H1 (cell line): ENCODE measurements at regions not wholly inside any gene's neighbourhood (a gene's known extent, or its start where the extent isn't known, plus 50 kb on each side); places are given as distances from the start of the nearest gene placed in this dataset.

Experiments
- CTCF ChIA-PET: fragments of 300-600 bp; sonication (Branson Sonifier 250); formaldehyde crosslinking; loops from one replicate; lab custom pipeline; 2021; ENCODE audit not compliant: partially characterized antibody; lab: Charles Lee
- POLR2A ChIA-PET: fragments of 300-600 bp; sonication (Branson Sonifier 250); formaldehyde crosslinking; loops from one replicate; lab custom pipeline; 2021; ENCODE audit warnings: inconsistent platforms; ENCODE audit not compliant: partially characterized antibody; lab: Charles Lee
- DNase-seq, 2 experiments: peaks; one replicate each; pipeline versions ENCODE4 v3.0.0 to v3.0.0-alpha.2; 2010 to 2022; ENCODE audit warnings: low spot score in 2 of 2, low read depth in 1 of 2, mixed read lengths in 1 of 2
- FAIRE-seq: peaks from 2 replicates; lab custom pipeline; 2011; peaks lifted over from hg19 to GRCh38; lab: Jason Lieb, UNC
- H2AFZ ChIP-seq: 2 replicates; pipeline ENCODE4 v1.8.1; 2012; ENCODE audit warnings: low read length, inconsistent platforms
- H2AK5ac ChIP-seq: 2 replicates; pipeline ENCODE4 v1.6.1; 2013; ENCODE audit warnings: low read depth, low read length
- H2BK120ac ChIP-seq: replicated peaks from 2 replicates; pipeline ENCODE3; 2013; ENCODE audit warnings: low read depth, low read length, inconsistent platforms
- H2BK12ac ChIP-seq: 2 replicates; pipeline ENCODE4 v1.6.1; 2013; ENCODE audit warnings: low read depth, low read length
- H2BK15ac ChIP-seq: 2 replicates; pipeline ENCODE4 v1.6.1; 2013; ENCODE audit warnings: low read length
- H2BK20ac ChIP-seq: 2 replicates; pipeline ENCODE4 v1.6.1; 2013; ENCODE audit warnings: low read length
- H2BK5ac ChIP-seq: 2 replicates; pipeline ENCODE4 v1.6.1; 2013; ENCODE audit warnings: low read depth, low read length
- H3K14ac ChIP-seq: 2 replicates; pipeline ENCODE4 v1.6.1; 2013; ENCODE audit warnings: inconsistent platforms; ENCODE audit not compliant: insufficient read length
- H3K18ac ChIP-seq: 2 replicates; pipeline ENCODE4 v1.6.1; 2013; ENCODE audit warnings: low read length; ENCODE audit errors: extremely low read depth
- H3K23ac ChIP-seq: 2 replicates; pipeline ENCODE4 v1.6.1; 2013; ENCODE audit warnings: inconsistent platforms; ENCODE audit not compliant: insufficient read length
- H3K23me2 ChIP-seq: 2 replicates; pipeline ENCODE4 v1.6.1; 2013; ENCODE audit warnings: low read depth, low read length
- H3K27ac ChIP-seq: 2 replicates; pipeline ENCODE4 v1.6.1; 2011; ENCODE audit warnings: low read depth, low read length, inconsistent platforms
- H3K27me3 ChIP-seq, 4 experiments: replicated peaks in 1 of 4; 1 replicate in 1 of 4; 2 replicates in 3 of 4; pipeline versions ENCODE4 v1.6.1 to v1.8.1; 2011 to 2013; ENCODE audit warnings: low read length in 3 of 4, mild to moderate bottlenecking in 3 of 4, inconsistent platforms in 2 of 4, mixed read lengths in 2 of 4, moderate library complexity in 1 of 4; ENCODE audit not compliant: control insufficient read depth in 3 of 4, insufficient read depth in 3 of 4; ENCODE audit errors: extremely low read depth in 1 of 4
- H3K36me3 ChIP-seq, 4 experiments: 2 replicates each; pipeline versions ENCODE4 v1.6.1 to v1.8.1; 2011 to 2013; ENCODE audit warnings: mild to moderate bottlenecking in 4 of 4, low read length in 3 of 4, moderate library complexity in 2 of 4, control low read depth in 1 of 4, inconsistent platforms in 1 of 4; ENCODE audit not compliant: insufficient read depth in 4 of 4, control insufficient read depth in 2 of 4
- H3K4ac ChIP-seq: replicated peaks from 2 replicates; pipeline ENCODE3; 2013; ENCODE audit warnings: low read length, low read depth, mixed read lengths, inconsistent platforms; ENCODE audit not compliant: insufficient read length
- H3K4me1 ChIP-seq, 4 experiments: replicated peaks in 1 of 4; 1 replicate in 1 of 4; 2 replicates in 3 of 4; pipeline versions ENCODE4 v1.6.1 to v1.8.1; 2011 to 2013; ENCODE audit warnings: low read length in 3 of 4, inconsistent platforms in 2 of 4, mixed read lengths in 1 of 4; ENCODE audit not compliant: insufficient read depth in 4 of 4, control insufficient read depth in 3 of 4
- H3K4me2 ChIP-seq, 2 experiments: 2 replicates each; pipeline versions ENCODE4 v1.6.1 to v1.8.1; 2011 to 2013; ENCODE audit warnings: low read depth in 2 of 2, low read length in 2 of 2, control low read depth in 1 of 2, inconsistent platforms in 1 of 2, mild to moderate bottlenecking in 1 of 2; ENCODE audit not compliant: insufficient read depth in 1 of 2
- H3K4me3 ChIP-seq, 4 experiments: fragments of 200-600, 300-600 bp in 1 of 4; sonication (generic), shearing (Covaris generic), sonication (Bioruptor Twin) in 1 of 4; 2 replicates each; pipeline versions ENCODE4 v1.5.1 to v1.8.1; 2011 to 2016; ENCODE audit warnings: low read length in 4 of 4, low read depth in 3 of 4, control low read depth in 2 of 4, inconsistent platforms in 2 of 4, mild to moderate bottlenecking in 2 of 4, mixed read lengths in 1 of 4, moderate library complexity in 1 of 4; ENCODE audit not compliant: insufficient read depth in 2 of 4; ENCODE audit errors: extremely low read depth in 1 of 4
- H3K56ac ChIP-seq: replicated peaks from 2 replicates; pipeline ENCODE3; 2013; ENCODE audit warnings: low read depth, mild to moderate bottlenecking, mixed read lengths, low read length, inconsistent platforms; ENCODE audit not compliant: insufficient read length
- H3K79me1 ChIP-seq: 2 replicates; pipeline ENCODE4 v1.6.1; 2013; ENCODE audit warnings: low read depth, low read length, control low read depth
- H3K79me2 ChIP-seq, 2 experiments: 2 replicates each; pipeline versions ENCODE4 v1.6.1 to v1.8.1; 2012 to 2013; ENCODE audit warnings: low read length in 2 of 2, mild to moderate bottlenecking in 2 of 2, inconsistent platforms in 1 of 2; ENCODE audit not compliant: insufficient read depth in 2 of 2, control insufficient read depth in 1 of 2
- H3K9ac ChIP-seq, 4 experiments: replicated peaks in 1 of 4; 1 replicate in 1 of 4; 2 replicates in 3 of 4; pipeline versions ENCODE4 v1.6.1 to v1.8.1; 2011 to 2013; ENCODE audit warnings: low read depth in 3 of 4, low read length in 3 of 4, control low read depth in 2 of 4, mild to moderate bottlenecking in 2 of 4, moderate library complexity in 2 of 4, inconsistent platforms in 1 of 4; ENCODE audit errors: extremely low read depth in 1 of 4
- H3K9me3 ChIP-seq, 2 experiments: 2 replicates each; pipeline versions ENCODE4 v1.6.1 to v1.8.1; 2012 to 2013; ENCODE audit warnings: mild to moderate bottlenecking in 2 of 2, moderate library complexity in 2 of 2, control low read depth in 1 of 2, inconsistent platforms in 1 of 2, low read depth in 1 of 2, low read length in 1 of 2, mixed read lengths in 1 of 2; ENCODE audit not compliant: insufficient read depth in 2 of 2
- H4K20me1 ChIP-seq, 2 experiments: replicated peaks in 1 of 2; 2 replicates each; pipeline versions ENCODE3 to v1.8.1; 2011 to 2013; ENCODE audit warnings: inconsistent platforms in 2 of 2, low read length in 2 of 2, mild to moderate bottlenecking in 1 of 2; ENCODE audit not compliant: insufficient read depth in 2 of 2, control insufficient read depth in 1 of 2
- H4K5ac ChIP-seq: 2 replicates; pipeline ENCODE4 v1.6.1; 2013; ENCODE audit warnings: low read length, low read depth, mixed read lengths, inconsistent platforms; ENCODE audit not compliant: insufficient read length
- H4K8ac ChIP-seq: 2 replicates; pipeline ENCODE4 v1.8.0; 2013; ENCODE audit warnings: mild to moderate bottlenecking, moderate library complexity, low read length, inconsistent platforms; ENCODE audit not compliant: insufficient read depth; ENCODE audit errors: extremely low read depth
- H4K91ac ChIP-seq: replicated peaks from 2 replicates; pipeline ENCODE3; 2013; ENCODE audit warnings: low read length, mixed read lengths, inconsistent platforms; ENCODE audit not compliant: insufficient read length
- ATF3 ChIP-seq: IDR thresholded peaks from 2 replicates; pipeline ENCODE4 v1.6.1; 2011; ENCODE audit warnings: low read depth, mild to moderate bottlenecking, low read length; ENCODE audit not compliant: insufficient read depth
- CBX8 ChIP-seq: fragments of 300-800, 300-1000 bp; sonication (generic); IDR thresholded peaks from 2 replicates; pipeline ENCODE4 v1.7.1; 2016; ENCODE audit warnings: low read depth, low read length, borderline replicate concordance
- CTCF ChIP-seq, 3 experiments: IDR thresholded peaks; 1 replicate in 2 of 3; 2 replicates in 1 of 3; pipeline versions ENCODE4 v1.5.1 to v1.6.1; 2011; ENCODE audit warnings: low read length in 3 of 3, mild to moderate bottlenecking in 3 of 3, inconsistent platforms in 2 of 3, low read depth in 1 of 3, moderate library complexity in 1 of 3; ENCODE audit not compliant: insufficient read depth in 1 of 3; ENCODE audit errors: control extremely low read depth in 1 of 3
- RAD21 ChIP-seq, 2 experiments: IDR thresholded peaks in 1 of 2; conservative IDR thresholded peaks in 1 of 2; 2 replicates each; pipeline ENCODE4 v1.6.1; 2011; ENCODE audit warnings: low read depth in 2 of 2, low read length in 2 of 2, improper control_type of control experiment in 1 of 2, inconsistent platforms in 1 of 2, mild to moderate bottlenecking in 1 of 2, moderate library complexity in 1 of 2
- SAP30 ChIP-seq: fragments of 300-600 bp; sonication (generic); IDR thresholded peaks from 2 replicates; pipeline ENCODE4 v1.7.1; 2012; ENCODE audit warnings: low read length, moderate library complexity, mild to moderate bottlenecking, inconsistent platforms; ENCODE audit not compliant: insufficient read depth, insufficient replicate concordance
- SP2 ChIP-seq: IDR thresholded peaks from 2 replicates; pipeline ENCODE4 v1.6.1; 2012; ENCODE audit warnings: mild to moderate bottlenecking, low read length, inconsistent platforms
- SRF ChIP-seq: IDR thresholded peaks from 2 replicates; pipeline ENCODE4 v1.6.1; 2011; ENCODE audit warnings: mild to moderate bottlenecking, low read depth, low read length, moderate library complexity
- TCF12 ChIP-seq: IDR thresholded peaks from 2 replicates; pipeline ENCODE4 v1.6.1; 2011; ENCODE audit warnings: low read depth, mild to moderate bottlenecking, low read length
- ZNF274 ChIP-seq: IDR thresholded peaks from 2 replicates; pipeline ENCODE4 v1.7.0; 2012; ENCODE audit warnings: low read length, borderline replicate concordance; ENCODE audit errors: extremely low read depth
- WGBS, 2 experiments: shearing (Covaris generic) in 1 of 2; methylation state at CpG; one replicate each; pipeline versions ENCODE4 v1.1.6 to v1.1.7; 2013 to 2015; ENCODE audit warnings: low lambda C conversion rate in 2 of 2, mixed read lengths in 2 of 2, inconsistent platforms in 1 of 2, low coverage in 1 of 2, missing lambda C conversion rate in 1 of 2; ENCODE audit not compliant: insufficient replicate concordance in 2 of 2, insufficient coverage in 1 of 2, insufficient read length in 1 of 2; ENCODE audit errors: extremely low coverage in 1 of 2, missing lambda C conversion rate in 1 of 2; 5-methylcytosine and 5-hydroxymethylcytosine counted together

GRCh38 chr2:239836021-239836765 is 188.9 kb downstream of the NDUFA10 start:
- no peak overlapping the region for H3K18ac ChIP-seq
- no peak overlapping the region for H3K4me2 ChIP-seq
- no peak overlapping the region; the same call in 1 of the 2 replicates for H4K8ac ChIP-seq
- no peak overlapping the region for H2BK20ac ChIP-seq
- CTCF ChIA-PET = interaction anchor here (0.6 kb wide), 1 partner anchor 32 kb away, joined by 3 read pairs; no protein-coding TSS in a partner anchor
- H3K23me2 ChIP-seq = no peaks in the 10 kb centered on the region
- no peak overlapping the region for H2BK120ac ChIP-seq
- H2BK12ac ChIP-seq = no peak overlapping the region
- no peak overlapping the region for H3K56ac ChIP-seq
- H3K4me1 ChIP-seq = peaks cover 0 to 5% (median 2%) of the 10 kb centered on the region in 4 experiments; a peak in 4 of 7 replicates
- no peaks in the 10 kb centered on the region for H4K20me1 ChIP-seq
- H3K79me1 ChIP-seq = no peaks in the 10 kb centered on the region
- H3K36me3 ChIP-seq = no peaks in the 10 kb centered on the region
- H3K9ac ChIP-seq = no peak overlapping the region
- no peaks in the 10 kb centered on the region for H3K79me2 ChIP-seq
- no peak overlapping the region for H3K27ac ChIP-seq
- H2AK5ac ChIP-seq = no peak overlapping the region
- no peak overlapping the region for H3K23ac ChIP-seq
- POLR2A ChIA-PET = no interaction called here
- H2BK15ac ChIP-seq = no peak overlapping the region
- no peak overlapping the region for H3K4ac ChIP-seq
- no peak for FAIRE-seq
- no peak overlapping the region for H4K5ac ChIP-seq
- H2AFZ ChIP-seq = no peak overlapping the region
- 97% methylated on average over 6 of the region's 7 CpGs; no CpG with 5 or more reads in 1 of the 2 experiments for WGBS, 2 experiments
- H3K27me3 ChIP-seq = no peaks in the 10 kb centered on the region
- no peak overlapping the region for H3K14ac ChIP-seq
- DNase-seq = no peak
- H4K91ac ChIP-seq = no peak overlapping the region
- H2BK5ac ChIP-seq = no peak overlapping the region
- no peaks in the 10 kb centered on the region; a peak in 1 of 4 replicates for H3K9me3 ChIP-seq
- H3K4me3 ChIP-seq = no peak overlapping the region
- no peak for TF ChIP-seq SP2
- no peak for TF ChIP-seq RAD21 (IDR thresholded peaks at IDR 0.05 in 1 of 2, conservative IDR thresholded peaks at IDR 0.05 in 1 of 2; ENCODE audit: low read depth in 2 of 2, low read length in 2 of 2)
- TF ChIP-seq SRF = no peak
- no peak for TF ChIP-seq TCF12
- TF ChIP-seq ZNF274 = no peak
- TF ChIP-seq CBX8 = no peak
- TF ChIP-seq CTCF (IDR thresholded peaks at IDR 0.05; ENCODE audit: control extremely low read depth in 1 of 3, insufficient read depth in 1 of 3, low read depth in 1 of 3, low read length in 3 of 3) = no peak
- no peak for TF ChIP-seq ATF3
- no peak for TF ChIP-seq SAP30
